COLO668 (cell line): ENCODE measurements at regions not wholly inside any gene's neighbourhood (a gene's known extent, or its start where the extent isn't known, plus 50 kb on each side); places are given as distances from the start of the nearest gene placed in this dataset.
"Not testable (repeated sequence)": the region's sequence is repeated elsewhere in the genome, so short reads cannot be mapped to it uniquely, and the experiment has no call there.

Experiments used
- DNase-seq: peaks from one replicate; lab custom pipeline; 2025; ENCODE audit not compliant: unreplicated experiment; lab: John Stamatoyannopoulos, UW

DNA sequence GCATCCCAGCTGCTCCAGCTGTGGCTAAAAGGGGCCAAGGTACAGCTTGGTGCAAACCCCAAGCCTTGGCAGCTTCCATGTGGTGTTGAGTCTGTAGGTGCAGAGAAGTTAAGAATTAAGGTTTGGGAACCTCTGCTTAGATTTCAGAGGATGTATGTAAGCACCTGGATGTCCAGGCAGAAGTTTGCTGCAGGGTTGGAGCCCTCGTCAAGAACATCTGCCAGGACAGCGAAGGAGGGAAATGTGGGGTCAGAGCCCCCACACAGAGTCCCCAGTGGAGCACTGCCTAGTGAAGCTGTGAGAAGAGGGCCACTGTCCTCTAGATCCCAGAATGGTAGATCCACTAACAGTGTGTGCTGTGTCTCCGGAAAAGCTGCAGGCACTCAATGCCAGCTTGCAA is 236.2 kb upstream of the ADRA1B start:
- no peak for DNase-seq

DNA sequence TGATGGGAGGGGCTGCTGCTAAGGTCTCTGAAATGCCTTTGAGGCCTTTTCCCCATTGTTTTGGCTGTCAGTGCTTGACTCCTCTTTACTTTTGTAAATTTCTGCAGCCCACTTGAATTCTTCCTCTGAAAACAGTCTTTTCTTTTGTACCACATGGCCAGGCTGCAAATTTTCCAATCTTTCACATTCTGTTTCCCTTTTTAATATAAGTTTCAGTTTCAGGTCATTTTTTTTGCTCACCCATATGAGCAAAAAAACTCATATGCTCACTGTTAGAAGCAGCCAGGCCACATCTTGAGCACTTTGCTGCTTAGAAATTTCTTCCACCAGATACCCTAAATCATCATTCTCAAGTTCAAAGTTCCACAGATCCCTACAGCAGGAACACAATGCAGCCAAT is 234.6 kb upstream of the ADRA1B start:
- no peak for DNase-seq

DNA sequence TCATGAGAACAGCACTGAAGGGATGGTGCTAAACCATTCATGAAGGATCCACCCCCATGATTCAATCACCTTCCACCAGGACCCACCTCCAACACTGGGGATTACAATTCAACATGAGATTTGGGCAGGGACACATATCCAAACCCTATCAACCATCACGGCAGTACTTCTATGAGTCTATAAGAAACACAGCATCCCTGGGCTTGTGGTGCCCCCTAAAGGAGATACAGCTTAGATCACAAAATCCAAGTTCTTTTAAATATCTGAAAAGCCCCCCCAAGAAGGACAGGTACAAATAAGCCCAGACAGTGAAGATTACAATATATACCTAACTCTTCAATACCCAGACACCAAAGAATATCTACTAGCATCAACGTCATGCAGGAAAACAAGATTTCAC is 233.7 kb upstream of the ADRA1B start:
- no peak for DNase-seq

DNA sequence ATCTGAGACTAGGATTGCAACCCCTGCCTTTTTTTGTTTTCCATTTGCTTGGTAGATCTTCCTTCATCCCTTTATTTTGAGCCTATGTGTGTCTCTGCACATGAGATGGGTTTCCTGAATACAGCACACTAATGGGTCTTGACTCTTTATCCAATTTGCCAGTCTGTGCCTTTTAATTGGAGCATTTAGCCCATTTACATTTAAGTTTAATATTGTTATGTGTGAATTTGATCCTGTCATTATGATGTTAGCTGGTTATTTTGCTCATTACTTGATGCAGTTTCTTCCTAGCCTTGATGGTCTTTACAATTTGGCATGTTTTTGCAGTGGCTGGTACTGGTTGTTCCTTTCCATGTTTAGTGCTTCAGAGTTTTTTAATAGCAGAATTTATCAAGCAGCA is 228.4 kb upstream of the ADRA1B start:
- DNase-seq = not testable (repeated sequence)

DNA sequence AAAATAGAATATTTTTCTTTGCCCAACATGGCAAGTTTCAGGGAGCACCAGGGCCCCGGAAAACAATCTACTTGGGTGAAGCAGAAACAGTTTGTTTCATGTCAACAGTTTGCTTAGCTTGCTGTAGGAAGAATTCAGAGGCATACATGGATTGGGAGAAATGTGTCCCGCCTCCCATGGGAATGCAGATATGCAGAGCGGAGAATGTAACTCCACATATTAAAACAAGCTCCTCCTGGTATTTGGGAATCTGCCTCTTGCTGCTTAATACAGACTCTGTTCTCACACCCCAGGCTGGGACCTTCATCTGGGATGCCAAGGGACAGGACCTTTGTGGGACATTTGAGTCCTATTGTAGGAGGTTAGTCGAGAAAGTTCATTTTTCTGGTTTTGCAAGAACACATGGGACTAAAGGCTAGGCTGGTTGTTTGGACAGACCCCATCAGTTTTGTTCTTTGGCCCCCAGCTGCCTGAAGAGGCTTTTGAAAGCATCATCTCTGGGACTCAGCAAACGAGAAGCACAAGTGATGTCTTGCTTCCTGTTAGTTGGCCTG is 220.5 kb upstream of the ADRA1B start:
- DNase-seq = no peak

DNA sequence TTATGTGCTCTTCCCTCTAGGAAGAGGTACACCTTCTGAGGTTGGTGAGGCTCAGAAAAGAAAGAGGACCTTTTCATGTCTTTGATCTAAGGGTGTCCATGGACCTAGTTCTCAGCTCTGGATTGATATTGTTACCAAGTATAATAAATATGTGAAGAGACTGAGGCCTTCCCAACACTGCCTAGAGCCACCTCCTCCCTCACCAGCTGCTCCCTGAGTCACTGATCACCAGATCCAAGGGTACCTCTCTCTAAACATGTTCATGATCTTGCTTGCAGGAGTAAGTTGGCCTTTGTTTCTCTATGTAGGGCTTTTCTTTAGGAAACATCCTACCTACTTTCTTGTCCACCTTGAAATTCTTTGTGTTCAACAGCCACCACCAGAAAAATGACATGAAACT is 218.8 kb upstream of the ADRA1B start:
- DNase-seq = no peak

DNA sequence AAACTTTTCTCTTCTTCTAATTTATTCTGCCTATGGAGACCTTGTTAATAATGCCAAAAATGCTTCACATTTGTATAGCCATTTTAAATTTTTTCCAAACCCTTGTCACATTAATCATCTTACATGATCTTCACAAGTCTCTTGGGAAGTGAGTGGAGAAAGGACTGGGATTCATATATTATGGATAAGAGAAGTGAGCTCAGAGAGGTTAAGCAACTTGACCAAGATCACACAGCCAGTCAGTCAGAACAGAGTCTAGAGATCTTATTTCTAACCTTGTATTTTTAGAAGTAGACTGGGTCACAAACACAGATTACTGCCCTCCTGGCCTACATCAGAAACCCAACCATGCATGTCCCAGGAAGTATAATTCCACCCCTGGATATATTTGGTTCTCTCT is 218.0 kb upstream of the ADRA1B start:
- DNase-seq = no peak

DNA sequence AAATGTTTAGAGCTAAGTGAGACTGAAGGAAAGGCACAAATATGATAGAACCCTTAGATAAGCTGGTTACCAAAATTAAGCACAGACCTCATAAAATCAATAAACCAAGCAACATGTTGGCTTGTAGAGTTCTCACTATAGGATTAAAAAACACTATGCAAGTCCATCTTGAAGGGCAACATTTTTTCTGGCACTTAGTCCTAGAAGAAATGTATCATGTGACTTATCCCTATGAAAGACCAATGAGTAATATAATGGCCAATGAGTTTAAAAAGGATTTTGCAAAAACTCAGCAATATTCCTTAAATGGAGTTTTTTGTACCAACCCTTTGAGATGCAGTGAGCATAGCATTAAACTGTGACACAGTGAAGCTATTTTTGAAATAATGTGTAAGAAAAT is 216.3 kb upstream of the ADRA1B start:
- no peak for DNase-seq

DNA sequence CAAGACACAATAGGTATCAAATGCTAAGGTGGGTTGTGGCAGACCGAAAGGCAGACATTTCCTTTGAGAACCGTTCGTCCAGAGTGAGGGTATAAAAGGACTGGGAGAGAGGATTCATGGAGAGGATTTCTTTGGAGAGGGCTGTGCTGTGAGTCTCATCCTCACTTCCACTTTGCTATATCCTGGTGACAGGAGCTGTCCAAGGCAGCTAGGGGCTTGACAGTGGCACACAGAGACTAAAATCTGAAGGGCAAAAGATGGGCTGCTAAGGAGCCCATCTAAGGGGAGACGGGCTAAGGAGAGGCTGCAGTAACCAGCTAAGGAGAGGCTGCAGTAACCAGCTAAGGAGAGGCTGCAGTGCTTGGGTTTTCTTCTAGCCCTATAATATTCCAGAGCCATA is 214.0 kb upstream of the ADRA1B start:
- DNase-seq = no peak

DNA sequence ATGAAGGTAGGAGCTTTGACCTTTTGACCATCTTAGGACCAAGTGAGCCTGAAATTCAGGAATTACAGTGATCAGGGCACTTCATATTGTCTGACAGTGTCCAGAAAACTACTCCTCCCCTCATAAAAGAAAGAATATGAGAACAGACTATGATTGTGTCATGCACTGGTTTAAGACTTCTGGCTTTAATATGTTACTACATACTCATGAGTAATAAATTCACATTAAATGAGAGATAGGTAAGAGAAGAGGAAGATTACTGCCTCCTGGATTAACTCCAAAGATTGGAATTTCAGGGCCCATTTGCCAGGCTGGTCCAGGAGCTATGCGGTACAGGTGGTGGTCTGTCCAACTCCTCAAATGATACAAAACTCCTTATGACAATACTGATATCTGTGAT is 213.5 kb upstream of the ADRA1B start:
- no peak for DNase-seq

DNA sequence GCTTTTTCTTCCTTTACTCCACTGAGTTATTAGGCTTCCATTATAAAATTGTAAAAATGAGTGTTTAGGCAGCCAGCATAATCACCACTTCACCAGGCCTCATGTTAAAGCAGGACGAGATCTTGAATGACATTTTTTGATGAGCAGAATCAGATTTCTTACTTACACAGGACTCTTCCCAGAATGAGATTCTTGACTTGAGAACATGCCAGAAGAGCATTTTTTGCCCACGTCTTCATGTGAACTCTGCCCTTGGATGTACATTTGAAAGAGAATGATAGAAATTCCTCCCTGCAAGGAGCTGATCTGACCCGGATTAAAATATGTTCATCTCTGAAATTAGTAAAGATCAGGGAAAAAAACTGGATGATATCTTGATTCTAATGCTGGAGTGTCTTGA is 212.1 kb upstream of the ADRA1B start:
- no peak for DNase-seq

DNA sequence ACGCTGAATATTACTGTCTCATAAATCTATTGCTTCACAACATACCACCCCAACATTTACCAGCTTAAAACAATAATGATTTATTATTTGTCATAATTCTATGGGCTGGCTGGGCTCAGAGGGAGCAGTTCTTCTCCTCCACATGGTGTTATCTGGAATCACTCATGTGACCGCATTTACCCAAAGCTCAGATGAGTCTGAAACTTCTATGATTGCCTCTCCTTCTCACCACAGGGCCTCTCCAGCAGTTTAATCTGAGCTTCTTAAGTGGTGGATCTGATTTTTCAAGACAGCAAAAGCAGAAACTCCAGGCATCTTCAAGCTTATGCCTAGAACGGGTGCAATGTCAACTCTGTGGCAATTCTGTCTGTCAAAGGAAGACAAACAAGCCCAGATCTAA is 210.3 kb upstream of the ADRA1B start:
- no peak for DNase-seq

DNA sequence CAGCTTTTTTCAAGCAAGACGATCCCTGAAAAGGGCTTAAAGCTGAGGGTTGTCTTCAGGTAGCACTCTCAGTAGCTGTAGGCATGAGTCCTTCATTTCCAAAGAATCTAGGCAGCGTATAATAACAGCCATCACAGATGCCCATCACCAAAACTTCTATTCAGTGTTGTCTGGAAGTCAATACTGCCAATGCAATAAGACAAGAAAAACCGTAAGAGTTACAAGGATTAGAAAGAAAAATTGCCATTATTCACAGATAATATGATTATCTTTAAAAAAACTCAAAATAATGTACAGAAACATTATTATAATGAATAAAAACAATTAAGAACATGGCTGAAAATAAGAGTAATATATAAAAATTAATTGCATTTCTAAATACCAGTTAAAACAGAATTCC is 208.2 kb upstream of the ADRA1B start:
- no peak for DNase-seq

DNA sequence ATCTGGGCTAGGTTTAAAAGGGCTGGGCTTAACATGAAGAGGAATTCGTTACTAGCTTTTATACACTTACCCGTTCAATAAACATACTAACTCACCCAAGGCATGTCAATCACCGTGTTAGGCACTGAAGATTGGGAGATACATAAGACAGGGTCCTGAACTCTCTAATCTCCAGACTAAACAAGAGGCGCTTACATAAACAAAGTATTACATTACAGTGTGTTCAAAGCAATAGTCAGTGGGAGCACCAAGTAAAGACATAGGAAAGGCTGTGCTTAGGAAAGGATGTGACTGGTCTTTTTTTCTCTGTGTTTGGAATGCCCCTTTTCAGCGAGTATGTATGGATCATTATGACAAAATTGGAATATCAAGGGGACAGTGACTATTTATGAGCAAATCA is 203.6 kb upstream of the ADRA1B start:
- no peak for DNase-seq

DNA sequence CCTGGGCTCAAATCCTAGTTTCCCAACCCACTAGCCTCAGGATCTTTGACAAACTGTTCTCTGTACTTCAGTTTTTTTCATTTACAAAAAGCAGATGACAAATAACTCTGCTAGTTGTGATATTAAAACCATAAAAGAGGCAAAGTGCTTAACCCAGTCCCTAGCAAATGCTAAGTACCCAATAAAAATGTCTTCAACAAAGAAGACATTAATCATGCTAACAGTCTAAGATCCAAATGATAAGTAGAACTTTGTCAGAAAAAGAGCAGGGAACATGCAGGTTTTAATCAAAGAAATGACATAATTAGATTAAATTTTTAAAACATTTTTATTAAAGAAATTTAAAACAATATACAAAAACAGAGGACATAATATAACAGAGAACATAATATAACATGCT is 203.0 kb upstream of the ADRA1B start:
- DNase-seq = no peak

DNA sequence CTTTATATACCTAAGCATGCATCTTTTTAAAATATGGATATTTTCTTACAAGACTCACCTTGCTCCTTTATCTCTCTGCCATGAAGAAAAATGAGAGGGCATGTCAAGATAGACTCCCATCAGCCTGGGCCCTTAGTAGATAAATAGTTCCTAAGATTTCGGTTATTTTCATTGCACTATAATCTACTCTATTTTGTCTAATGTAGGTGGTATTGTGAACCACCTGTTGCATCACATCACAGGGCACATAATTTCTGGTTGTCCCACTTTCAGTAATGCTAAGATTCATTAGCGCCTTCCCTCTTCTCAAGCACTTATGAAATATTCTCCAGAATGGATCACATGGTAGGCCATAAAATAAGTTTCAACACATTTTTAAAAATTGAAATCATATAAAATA is 202.5 kb upstream of the ADRA1B start:
- DNase-seq = no peak

DNA sequence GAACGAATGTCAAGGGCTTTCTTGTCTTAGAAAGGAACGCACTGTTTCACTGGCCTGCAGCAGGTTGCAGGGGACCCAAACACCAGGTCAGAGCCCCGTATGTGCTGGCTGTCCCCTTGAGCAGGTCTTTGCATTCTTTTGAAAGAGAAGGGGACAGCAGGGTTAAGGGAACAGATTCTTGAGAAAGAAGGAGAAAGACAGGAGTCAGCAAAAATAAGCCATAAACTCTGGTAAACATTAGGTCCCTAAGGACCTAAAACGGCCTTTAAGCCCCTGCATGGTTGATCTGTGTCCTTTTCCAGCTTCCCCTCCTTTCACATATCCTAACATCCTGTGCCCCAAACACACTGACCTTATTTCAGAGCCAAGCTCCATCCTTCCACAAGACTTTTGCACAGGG is 190.8 kb upstream of the ADRA1B start:
- DNase-seq = no peak

DNA sequence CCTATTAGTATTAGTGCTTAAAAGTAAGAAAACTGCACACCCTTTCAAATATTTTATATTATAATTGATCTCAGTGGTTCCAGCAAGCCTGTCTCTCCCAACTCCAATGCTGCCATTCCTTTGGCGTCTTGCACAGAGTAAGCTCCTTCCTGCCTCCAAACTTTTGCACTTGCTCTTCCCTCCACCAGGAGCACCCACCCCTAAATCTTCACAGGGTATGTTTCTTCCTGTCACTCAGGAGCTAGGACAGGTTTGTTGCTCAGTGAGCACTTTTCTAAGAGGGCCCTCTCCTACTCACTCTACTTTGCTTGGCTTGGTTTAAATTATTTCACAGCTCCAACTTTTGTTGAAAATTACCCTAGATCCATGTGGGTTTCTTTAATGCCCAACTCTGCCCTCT is 189.1 kb upstream of the ADRA1B start:
- DNase-seq = no peak

DNA sequence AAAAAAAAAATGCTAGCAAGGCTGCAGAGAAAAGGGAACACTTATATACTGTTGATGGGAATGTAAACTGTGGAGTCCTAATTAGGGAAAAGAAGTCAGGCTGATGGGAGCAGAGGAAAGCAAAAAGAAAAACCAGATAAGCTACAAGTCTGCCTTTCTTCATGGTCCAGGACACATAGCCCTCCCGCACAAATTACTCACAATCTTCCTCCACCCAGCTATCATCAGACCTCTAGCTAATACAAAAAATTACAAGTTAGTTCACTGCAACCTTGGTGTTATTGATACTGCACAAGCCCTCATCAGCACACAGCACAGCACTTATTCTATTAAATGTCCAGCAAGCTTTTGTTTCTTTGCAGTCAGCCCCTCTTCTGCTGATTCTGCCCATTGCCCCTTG is 186.0 kb upstream of the ADRA1B start:
- no peak for DNase-seq

DNA sequence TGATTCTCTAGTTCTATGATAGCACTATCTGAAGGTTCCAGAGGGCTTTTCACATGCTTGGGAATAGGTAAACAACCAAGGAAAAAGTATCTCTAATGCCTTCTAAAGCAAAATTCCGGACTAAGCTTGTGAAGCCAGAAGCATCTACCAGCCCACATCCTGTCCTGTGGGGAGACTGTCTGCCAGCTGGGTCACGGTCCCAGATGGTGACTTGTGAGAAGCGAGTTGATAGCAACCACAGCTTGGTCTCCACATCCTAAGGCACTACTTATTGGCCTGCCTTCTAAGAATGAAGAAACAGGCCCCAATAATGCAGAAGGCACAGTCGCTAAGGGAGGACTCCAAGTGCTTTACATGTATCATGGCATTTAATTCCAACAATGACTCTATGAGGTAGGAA is 184.1 kb upstream of the ADRA1B start:
- no peak for DNase-seq

DNA sequence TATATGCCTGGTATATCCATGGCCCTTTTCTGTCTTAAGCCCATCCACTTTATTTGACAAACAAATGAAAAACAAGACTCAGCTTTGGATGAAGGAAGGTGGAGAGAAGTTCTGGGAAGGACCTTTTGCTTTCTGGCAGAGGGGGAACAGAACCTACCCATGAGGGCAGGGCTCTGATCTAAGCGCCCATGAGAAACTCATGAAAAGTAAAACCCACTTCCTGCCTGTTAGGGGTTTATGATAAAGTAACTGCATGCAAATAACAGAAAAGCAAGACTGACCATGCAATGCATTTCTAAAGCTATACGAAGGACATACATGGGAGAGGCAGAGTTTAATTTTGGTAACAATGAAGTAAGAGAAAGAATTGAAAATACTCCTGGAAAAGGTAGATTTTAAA is 181.9 kb upstream of the ADRA1B start:
- DNase-seq = no peak

DNA sequence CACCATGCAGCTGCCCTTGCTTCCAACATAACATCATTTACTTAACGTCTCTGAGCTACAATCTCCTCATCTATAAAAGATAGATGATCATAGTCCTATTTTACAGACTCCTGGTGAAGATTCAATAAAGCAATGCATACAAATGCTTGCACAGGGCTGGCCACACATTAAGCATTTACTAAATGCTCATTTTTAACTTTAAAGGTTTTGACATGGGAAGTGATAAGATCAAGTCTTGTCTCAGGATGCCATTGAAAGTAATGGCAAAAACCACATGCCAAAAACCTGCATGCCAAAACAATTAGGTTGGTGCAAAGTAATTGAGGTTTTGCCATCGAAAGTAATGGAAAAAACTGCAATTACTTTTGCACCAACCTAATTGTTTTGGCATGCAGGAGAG is 181.2 kb upstream of the ADRA1B start:
- no peak for DNase-seq

DNA sequence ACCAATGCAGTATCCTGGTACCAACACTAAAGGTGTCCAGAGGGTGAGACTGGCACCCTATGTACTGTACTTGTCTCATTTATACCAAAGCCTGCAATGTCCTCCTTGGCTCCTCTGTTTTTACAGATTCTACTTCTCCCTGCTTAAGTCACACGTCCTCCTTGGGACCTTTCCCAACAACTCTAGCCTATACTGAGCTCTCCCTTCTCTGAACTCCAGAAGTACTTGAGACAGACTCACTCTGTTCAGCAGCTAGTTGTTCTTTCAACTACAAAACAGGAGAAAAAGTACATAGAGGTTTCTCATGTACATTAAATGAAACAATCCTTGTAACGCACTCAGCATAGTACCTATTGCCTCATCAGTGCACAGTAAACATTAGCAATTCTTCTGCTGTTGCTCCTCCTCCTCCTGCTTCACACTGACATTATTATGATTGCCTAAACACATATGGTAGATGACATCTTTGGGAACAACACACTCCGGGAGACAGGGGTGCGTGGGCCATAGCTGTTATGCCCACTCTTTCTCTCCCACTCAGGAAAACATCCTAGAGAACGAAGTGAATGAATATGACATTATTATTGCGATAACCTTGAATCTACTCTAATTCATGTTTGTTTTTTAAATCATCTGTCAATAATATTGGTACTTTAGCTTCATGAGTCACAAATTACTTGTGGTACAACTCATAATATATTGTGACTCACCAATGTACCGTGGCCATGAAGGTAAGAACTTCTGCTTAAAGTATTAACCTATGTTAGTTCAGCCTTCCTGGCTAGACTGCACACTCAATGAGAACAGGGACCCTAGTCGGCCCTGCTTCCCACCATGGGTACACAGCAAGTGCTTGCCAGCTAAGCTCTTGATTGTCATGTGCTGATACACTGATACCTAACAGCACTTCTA is 180.3 kb upstream of the ADRA1B start:
- no peak for DNase-seq
